ENCODE measurements at regions not wholly inside any gene's neighbourhood (a gene's known extent, or its start where the extent isn't known, plus 50 kb on each side); places are given as distances from the start of the nearest gene placed in this dataset.

- TF ChIP-seq CTCF (conservative IDR thresholded peaks at IDR 0.05; ENCODE audit: low read length), result no peak
- DNase-seq (ENCODE audit: low read depth), result no peak
- H3K4me3 ChIP-seq (ENCODE audit: low read length), result no peak overlapping the region
Observed at GRCh38 chr1:220979371-220979770, 100.1 kb downstream of the HLX start.

GRCh38 chr1:220982686-220983085 lies 103.4 kb downstream of the HLX start:
- H3K4me3 ChIP-seq (ENCODE audit: low read length), result no peak overlapping the region
- no peak for TF ChIP-seq CTCF (conservative IDR thresholded peaks at IDR 0.05; ENCODE audit: low read length)
- DNase-seq (ENCODE audit: low read depth), result no peak

- no peak for TF ChIP-seq CTCF (conservative IDR thresholded peaks at IDR 0.05; ENCODE audit: low read length)
- H3K4me3 ChIP-seq (ENCODE audit: low read length), result no peak overlapping the region
- no peak for DNase-seq (ENCODE audit: low read depth)
Observed at GRCh38 chr1:220983877-220984635, 104.8 kb downstream of the HLX start.

- no peak overlapping the region for H3K4me3 ChIP-seq (ENCODE audit: low read length)
- peak; percentile 44 for TF ChIP-seq CTCF (conservative IDR thresholded peaks at IDR 0.05; ENCODE audit: low read length)
- DNase-seq (ENCODE audit: low read depth), result peak; percentile 58
Observed at GRCh38 chr1:220990427-220991339, 111.4 kb downstream of the HLX start.

- DNase-seq (ENCODE audit: low read depth), result peak; percentile 18
- no peak overlapping the region for H3K4me3 ChIP-seq (ENCODE audit: low read length)
- no peak for TF ChIP-seq CTCF (conservative IDR thresholded peaks at IDR 0.05; ENCODE audit: low read length)
Observed at GRCh38 chr1:220991506-220991905, 112.3 kb downstream of the HLX start.

- TF ChIP-seq CTCF (conservative IDR thresholded peaks at IDR 0.05; ENCODE audit: low read length), result no peak; the same call in 1 of the 2 replicates
- peak overlapping the region; percentile 31 for H3K4me3 ChIP-seq (ENCODE audit: low read length)
- DNase-seq (ENCODE audit: low read depth), result peak; percentile 55
Observed at GRCh38 chr1:220991959-220992704, 112.9 kb downstream of the HLX start.

All from AG10803 (cell line).